ENCODE measurements at regions not wholly inside any gene's neighbourhood (a gene's known extent, or its start where the extent isn't known, plus 50 kb on each side); places are given as distances from the start of the nearest gene placed in this dataset.

DNA sequence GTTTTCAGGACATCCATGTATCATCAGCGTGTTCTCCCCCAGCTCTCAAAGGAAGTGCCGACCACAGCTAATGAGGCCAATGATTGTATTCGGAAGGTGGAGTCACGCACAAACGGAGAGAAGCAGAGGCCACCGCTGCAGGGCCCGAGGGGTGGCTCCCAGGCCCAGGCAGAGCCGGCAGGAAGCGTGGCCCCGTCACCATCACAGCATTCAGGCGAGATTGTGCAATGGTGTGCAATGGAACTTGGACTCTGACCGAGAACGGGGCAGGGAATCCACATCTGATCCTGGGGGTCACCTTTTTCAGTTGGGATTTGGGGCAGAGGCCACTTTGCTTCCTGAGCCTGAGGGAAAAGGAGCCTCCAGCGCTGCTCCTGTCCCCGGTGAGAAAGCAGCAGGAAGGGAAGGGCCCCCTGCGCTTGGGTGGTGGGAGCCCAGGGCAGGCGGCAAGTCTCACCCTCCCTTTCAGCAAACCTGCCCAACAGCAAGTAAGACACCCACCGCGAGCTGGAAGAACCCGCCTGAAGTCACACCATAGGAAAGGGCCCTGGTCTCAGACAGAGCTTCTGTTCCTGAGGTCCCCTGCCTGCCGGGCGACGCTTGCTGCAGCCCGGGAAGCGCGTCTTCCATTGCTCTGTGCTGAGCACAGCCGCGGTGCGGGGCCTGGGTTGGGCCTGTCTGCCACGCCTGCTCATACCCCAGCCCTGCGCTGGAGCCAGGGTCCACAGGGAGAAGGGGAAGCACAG lies 1430.7 kb downstream of the BRD1 start (continued):
- TF ChIP-seq JUN (CRISPR knock-in tag; IDR thresholded peaks at IDR 0.05) (no peak), YEATS2 (CRISPR knock-in tag; IDR thresholded peaks at IDR 0.05; ENCODE audit: borderline replicate concordance) (no peak), TARDBP (CRISPR knock-in tag; IDR thresholded peaks at IDR 0.05) (peak; percentile 71; the same call in 1 of the 2 replicates), AGO1 (IDR thresholded peaks at IDR 0.05; ENCODE audit: low read depth, low read length, poor library complexity, severe bottlenecking) (no peak), TFAP4 (IDR thresholded peaks at IDR 0.05; ENCODE audit: borderline replicate concordance, low read depth) (peak; percentile 52; the same call in 1 of the 2 replicates), ZNF574 (CRISPR knock-in tag; IDR thresholded peaks at IDR 0.05) (peak; percentile 48; the same call in 1 of the 2 replicates), ZNF121 (CRISPR knock-in tag; IDR thresholded peaks at IDR 0.05) (peak; percentile 75), TRIM22 (IDR thresholded peaks at IDR 0.05) (no peak), FOSL2 (CRISPR knock-in tag; IDR thresholded peaks at IDR 0.05) (peak; percentile 57), ZNF318 (CRISPR knock-in tag; IDR thresholded peaks at IDR 0.05) (no peak), NONO (IDR thresholded peaks at IDR 0.05) (no peak), NONO (CRISPR knock-in tag; conservative IDR thresholded peaks at IDR 0.05) (peak; percentile 51; the same call in 1 of the 2 replicates), DMTF1 (CRISPR knock-in tag; IDR thresholded peaks at IDR 0.05) (no peak)

Measured in HepG2 (cell line).